ENCODE measurements at regions not wholly inside any gene's neighbourhood (a gene's known extent, or its start where the extent isn't known, plus 50 kb on each side); places are given as distances from the start of the nearest gene placed in this dataset.
"Not testable (repeated sequence)": the region's sequence is repeated elsewhere in the genome, so short reads cannot be mapped to it uniquely, and the experiment has no call there.

DNA sequence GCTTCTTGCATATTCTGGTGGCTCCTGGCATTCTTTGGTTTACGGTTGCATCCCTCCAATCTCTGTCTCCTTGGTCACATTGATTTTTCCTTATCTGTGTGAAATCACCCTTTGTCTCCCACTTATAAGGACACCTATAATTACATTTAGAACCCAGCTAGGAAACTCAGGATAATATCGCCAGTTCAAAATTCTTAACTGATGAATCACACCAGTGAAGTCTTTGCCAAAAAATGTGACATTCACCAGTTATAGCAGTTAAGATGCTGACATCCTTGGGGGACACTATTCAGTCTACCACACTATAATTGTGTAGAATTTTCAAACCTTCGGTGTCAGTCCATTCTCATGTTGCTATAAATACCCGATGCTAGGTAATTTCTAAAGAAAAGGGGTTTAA, 320.2 kb downstream of the TMX3 start:
- intact Hi-C loops (cut with DNase I) = no loop called here
- TF ChIP-seq, protein P1, sequence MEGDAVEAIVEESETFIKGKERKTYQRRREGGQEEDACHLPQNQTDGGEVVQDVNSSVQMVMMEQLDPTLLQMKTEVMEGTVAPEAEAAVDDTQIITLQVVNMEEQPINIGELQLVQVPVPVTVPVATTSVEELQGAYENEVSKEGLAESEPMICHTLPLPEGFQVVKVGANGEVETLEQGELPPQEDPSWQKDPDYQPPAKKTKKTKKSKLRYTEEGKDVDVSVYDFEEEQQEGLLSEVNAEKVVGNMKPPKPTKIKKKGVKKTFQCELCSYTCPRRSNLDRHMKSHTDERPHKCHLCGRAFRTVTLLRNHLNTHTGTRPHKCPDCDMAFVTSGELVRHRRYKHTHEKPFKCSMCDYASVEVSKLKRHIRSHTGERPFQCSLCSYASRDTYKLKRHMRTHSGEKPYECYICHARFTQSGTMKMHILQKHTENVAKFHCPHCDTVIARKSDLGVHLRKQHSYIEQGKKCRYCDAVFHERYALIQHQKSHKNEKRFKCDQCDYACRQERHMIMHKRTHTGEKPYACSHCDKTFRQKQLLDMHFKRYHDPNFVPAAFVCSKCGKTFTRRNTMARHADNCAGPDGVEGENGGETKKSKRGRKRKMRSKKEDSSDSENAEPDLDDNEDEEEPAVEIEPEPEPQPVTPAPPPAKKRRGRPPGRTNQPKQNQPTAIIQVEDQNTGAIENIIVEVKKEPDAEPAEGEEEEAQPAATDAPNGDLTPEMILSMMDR (IDR thresholded peaks at IDR 0.05) = no peak
- TF ChIP-seq POLR2A (IDR thresholded peaks at IDR 0.05) (no peak), EP300 (IDR thresholded peaks at IDR 0.05) (no peak)
- no peak overlapping the region for H3K4me3 ChIP-seq
- H3K36me3 ChIP-seq = no peaks in the 10 kb centered on the region
- no peak overlapping the region for H3K27ac ChIP-seq
- no peaks in the 10 kb centered on the region for H3K9me3 ChIP-seq
- 86 to 88% (median 88%) methylated on average over 4 of the region's 4 CpGs for WGBS, 3 donors
- no peaks in the 10 kb centered on the region for H3K4me1 ChIP-seq (ENCODE audit: insufficient read depth)
- no peak for DNase-seq
- no peaks in the 10 kb centered on the region for H3K27me3 ChIP-seq

DNA sequence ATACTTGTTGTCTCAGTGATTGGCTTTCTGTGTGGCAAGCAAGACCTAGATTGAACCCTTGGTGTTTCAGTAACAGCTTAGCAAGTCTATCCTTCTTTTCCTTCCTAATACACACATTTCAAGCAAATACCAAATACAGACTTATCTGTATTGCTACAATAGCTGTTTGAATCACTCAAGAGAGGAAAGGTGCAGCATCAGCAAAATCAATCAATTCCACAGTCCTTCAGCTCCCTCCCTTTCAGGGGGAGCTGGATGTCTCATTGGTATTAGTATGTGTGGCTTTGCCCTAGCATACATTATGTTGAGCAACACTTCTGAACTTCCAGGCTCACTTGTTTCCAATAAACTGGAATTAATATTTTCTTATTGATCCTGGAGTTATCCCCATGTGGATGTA, 323.1 kb downstream of the TMX3 start:
- H3K9me3 ChIP-seq = no peaks in the 10 kb centered on the region
- no peak overlapping the region for H3K4me3 ChIP-seq
- H3K36me3 ChIP-seq = no peaks in the 10 kb centered on the region
- DNase-seq = no peak
- intact Hi-C loops (cut with DNase I) = no loop called here
- no peak overlapping the region for H3K27ac ChIP-seq
- H3K4me1 ChIP-seq (ENCODE audit: insufficient read depth) = no peaks in the 10 kb centered on the region
- no peak for TF ChIP-seq EP300 (IDR thresholded peaks at IDR 0.05)
- no peak for TF ChIP-seq POLR2A (IDR thresholded peaks at IDR 0.05)
- TF ChIP-seq, protein P1 (IDR thresholded peaks at IDR 0.05) = no peak
- H3K27me3 ChIP-seq = no peaks in the 10 kb centered on the region

DNA sequence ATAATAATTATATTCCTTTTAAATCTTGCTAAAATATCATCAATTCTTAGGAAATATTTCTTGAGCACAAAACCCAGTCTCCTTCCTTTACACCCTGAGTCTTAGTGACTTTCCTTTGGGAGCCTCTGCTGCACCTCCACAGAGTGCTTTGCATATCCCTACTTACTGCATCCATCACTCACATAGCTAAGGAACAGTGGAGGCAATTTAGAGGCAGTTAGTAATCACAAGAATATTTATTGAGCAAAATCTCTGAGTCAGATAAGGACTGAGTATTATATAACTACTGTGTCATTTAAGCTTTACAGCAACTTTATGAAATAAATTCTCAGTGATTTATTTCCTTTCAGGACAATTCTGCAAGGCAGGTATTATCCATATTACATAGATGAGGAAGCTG, 327.7 kb downstream of the TMX3 start:
- DNase-seq = no peak
- no peak for TF ChIP-seq EP300 (IDR thresholded peaks at IDR 0.05)
- TF ChIP-seq, protein P1 (IDR thresholded peaks at IDR 0.05) = no peak
- TF ChIP-seq POLR2A (IDR thresholded peaks at IDR 0.05) = no peak
- Histone ChIP-seq H3K9me3 (no peaks in the 10 kb centered on the region), H3K4me1 (ENCODE audit: insufficient read depth) (no peaks in the 10 kb centered on the region), H3K27me3 (no peaks in the 10 kb centered on the region), H3K36me3 (no peaks in the 10 kb centered on the region), H3K4me3 (no peak overlapping the region), H3K27ac (no peak overlapping the region)
- intact Hi-C loops (cut with DNase I) = no loop called here

DNA sequence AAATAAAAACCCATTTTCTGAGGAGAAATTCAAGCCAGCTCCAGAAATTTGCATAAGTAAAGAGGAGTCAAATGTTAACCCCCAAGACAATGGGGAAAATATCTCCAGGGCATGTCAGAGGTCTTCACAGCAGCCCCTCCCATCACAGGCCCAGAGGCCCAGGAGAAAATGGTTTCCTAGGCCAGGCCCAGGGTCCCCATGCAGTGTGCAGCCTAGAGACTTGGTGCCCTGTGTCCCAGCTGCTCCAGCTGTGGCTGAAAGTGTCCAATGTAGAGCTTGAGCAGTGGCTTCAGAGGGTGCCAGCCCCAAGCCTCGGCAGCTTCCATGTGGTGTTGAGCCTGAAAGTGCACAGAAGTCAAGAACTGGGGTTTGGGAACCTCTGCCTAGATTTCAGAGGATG, 330.9 kb downstream of the TMX3 start:
- intact Hi-C loops (cut with DNase I); H3K4me1 ChIP-seq (ENCODE audit: insufficient read depth); H3K36me3 ChIP-seq; H3K4me3 ChIP-seq; H3K27ac ChIP-seq; H3K27me3 ChIP-seq; H3K9me3 ChIP-seq; DNase-seq: not testable (repeated sequence)
- WGBS, 3 donors = 64 to 79% (median 72%) methylated on average over 1 of the region's 1 CpG

DNA sequence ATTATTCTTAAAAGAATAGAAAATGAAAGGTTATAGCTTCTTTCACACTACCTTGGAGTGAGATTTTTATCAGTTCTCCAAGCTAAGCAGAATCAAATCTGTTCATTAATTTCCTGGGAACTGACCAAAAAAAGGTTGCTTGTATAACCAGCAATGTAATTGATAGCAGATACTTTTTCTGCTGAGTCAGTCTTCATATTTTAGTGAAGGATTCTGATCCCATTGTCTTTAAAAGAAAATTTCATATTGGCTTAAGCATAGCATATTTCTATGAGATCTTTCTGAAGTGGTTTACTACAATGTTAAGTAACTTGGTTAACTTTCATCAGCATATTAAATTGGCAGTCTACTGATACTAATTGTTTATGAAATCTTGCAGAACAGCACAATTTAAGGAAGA, 338.0 kb downstream of the TMX3 start:
- H3K36me3 ChIP-seq = no peaks in the 10 kb centered on the region
- H3K27ac ChIP-seq = no peak overlapping the region
- H3K4me3 ChIP-seq = no peak overlapping the region
- H3K9me3 ChIP-seq = no peaks in the 10 kb centered on the region
- DNase-seq = no peak
- TF ChIP-seq POLR2A (IDR thresholded peaks at IDR 0.05) (no peak), EP300 (IDR thresholded peaks at IDR 0.05) (no peak)
- TF ChIP-seq, protein P1 (IDR thresholded peaks at IDR 0.05) = no peak
- H3K4me1 ChIP-seq (ENCODE audit: insufficient read depth) = no peaks in the 10 kb centered on the region
- intact Hi-C loops (cut with DNase I) = no loop called here
- no peaks in the 10 kb centered on the region for H3K27me3 ChIP-seq

Measured in ovary (tissue), 7 donors.